SKM-1 (cell line): ENCODE measurements at regions not wholly inside any gene's neighbourhood (a gene's known extent, or its start where the extent isn't known, plus 50 kb on each side); places are given as distances from the start of the nearest gene placed in this dataset.

Experiments used
- DNase-seq: peaks from one replicate; lab custom pipeline; 2025; ENCODE audit not compliant: unreplicated experiment; lab: John Stamatoyannopoulos, UW

- no peak for DNase-seq
These were observed 472.1 kb downstream of the PTPRU start for GRCh38 chr1:29708381-29708780.

GRCh38 chr1:29707796-29708195, 471.5 kb downstream of the PTPRU start:
- DNase-seq = no peak

- no peak for DNase-seq
These were observed 470.6 kb downstream of the PTPRU start for GRCh38 chr1:29706936-29707335.

- no peak for DNase-seq
These were observed 468.1 kb downstream of the PTPRU start for GRCh38 chr1:29704430-29704829.

GRCh38 chr1:29703596-29704370, 467.5 kb downstream of the PTPRU start:
- DNase-seq = no peak

GRCh38 chr1:29700491-29700890, 464.2 kb downstream of the PTPRU start:
- no peak for DNase-seq

GRCh38 chr1:29698626-29699025, 462.3 kb downstream of the PTPRU start:
- DNase-seq = no peak

GRCh38 chr1:29698033-29698432, 461.7 kb downstream of the PTPRU start:
- DNase-seq = no peak

- no peak for DNase-seq
These were observed 461.1 kb downstream of the PTPRU start for GRCh38 chr1:29697391-29697780.

- no peak for DNase-seq
These were observed 460.5 kb downstream of the PTPRU start for GRCh38 chr1:29696656-29697390.

- no peak for DNase-seq
These were observed 459.5 kb downstream of the PTPRU start for GRCh38 chr1:29695803-29696202.

- no peak for DNase-seq
These were observed 458.7 kb downstream of the PTPRU start for GRCh38 chr1:29695036-29695435.

- no peak for DNase-seq
These were observed 455.2 kb downstream of the PTPRU start for GRCh38 chr1:29691499-29691898.

- no peak for DNase-seq
These were observed 453.8 kb downstream of the PTPRU start for GRCh38 chr1:29690156-29690555.

- DNase-seq = no peak
These were observed 453.2 kb downstream of the PTPRU start for GRCh38 chr1:29689372-29690030.

- DNase-seq = no peak
These were observed 452.4 kb downstream of the PTPRU start for GRCh38 chr1:29688471-29689365.

GRCh38 chr1:29687601-29688244, 451.4 kb downstream of the PTPRU start:
- DNase-seq = no peak

- no peak for DNase-seq
These were observed 450.8 kb downstream of the PTPRU start for GRCh38 chr1:29687166-29687565.

- no peak for DNase-seq
These were observed 449.9 kb downstream of the PTPRU start for GRCh38 chr1:29686012-29686930.
